ENCODE measurements at regions not wholly inside any gene's neighbourhood (a gene's known extent, or its start where the extent isn't known, plus 50 kb on each side); places are given as distances from the start of the nearest gene placed in this dataset.

DNA sequence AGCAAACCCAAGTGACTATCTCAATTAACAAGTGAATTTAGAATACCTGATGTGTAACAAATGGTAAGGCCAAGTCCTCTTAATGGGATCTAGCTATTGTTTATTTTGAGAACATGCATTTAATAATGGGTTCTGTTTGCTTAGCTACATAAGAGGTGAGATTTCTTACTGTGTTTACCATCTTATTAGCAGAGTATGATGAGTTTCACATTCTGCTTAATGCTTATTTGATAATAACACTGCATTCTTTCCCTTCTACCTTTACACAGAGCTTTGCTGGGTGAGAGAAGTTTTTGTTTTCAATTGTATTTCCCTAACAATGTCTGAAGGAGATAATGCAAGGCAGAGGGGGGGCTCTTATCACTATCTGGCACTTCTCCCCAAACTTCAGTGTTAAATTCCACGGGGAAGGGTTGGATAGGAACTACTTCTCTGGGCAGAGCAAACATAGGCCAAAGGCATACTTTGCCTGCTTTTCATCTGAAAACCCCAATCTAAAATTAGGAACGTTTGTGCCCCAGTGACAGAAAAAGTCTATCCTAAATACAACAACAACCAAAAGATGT is 129.0 kb upstream of the ATXN7L3B start:
- no peaks in the 10 kb centered on the region for H3K36me3 ChIP-seq (ENCODE audit: control insufficient read depth in 2 of 3, insufficient read depth in 3 of 3, low read length in 3 of 3)
- DNase-seq (no peak), FAIRE-seq (no peak)
- H3K9ac ChIP-seq (ENCODE audit: low read length in 3 of 3), result no peak overlapping the region
- no peaks in the 10 kb centered on the region for H3K9me3 ChIP-seq (ENCODE audit: control insufficient read depth in 2 of 3, insufficient read depth in 1 of 3, low read length in 3 of 3)
- no peak overlapping the region for H3K27ac ChIP-seq (ENCODE audit: low read depth in 2 of 2, low read length in 2 of 2)
- H3K4me3 ChIP-seq (ENCODE audit: low read length in 3 of 3), result no peak overlapping the region
- H3K4me1 ChIP-seq (ENCODE audit: control insufficient read depth in 2 of 3, insufficient read depth in 2 of 3, low read depth in 1 of 3, low read length in 3 of 3), result no peaks in the 10 kb centered on the region
- TF ChIP-seq, protein P1, sequence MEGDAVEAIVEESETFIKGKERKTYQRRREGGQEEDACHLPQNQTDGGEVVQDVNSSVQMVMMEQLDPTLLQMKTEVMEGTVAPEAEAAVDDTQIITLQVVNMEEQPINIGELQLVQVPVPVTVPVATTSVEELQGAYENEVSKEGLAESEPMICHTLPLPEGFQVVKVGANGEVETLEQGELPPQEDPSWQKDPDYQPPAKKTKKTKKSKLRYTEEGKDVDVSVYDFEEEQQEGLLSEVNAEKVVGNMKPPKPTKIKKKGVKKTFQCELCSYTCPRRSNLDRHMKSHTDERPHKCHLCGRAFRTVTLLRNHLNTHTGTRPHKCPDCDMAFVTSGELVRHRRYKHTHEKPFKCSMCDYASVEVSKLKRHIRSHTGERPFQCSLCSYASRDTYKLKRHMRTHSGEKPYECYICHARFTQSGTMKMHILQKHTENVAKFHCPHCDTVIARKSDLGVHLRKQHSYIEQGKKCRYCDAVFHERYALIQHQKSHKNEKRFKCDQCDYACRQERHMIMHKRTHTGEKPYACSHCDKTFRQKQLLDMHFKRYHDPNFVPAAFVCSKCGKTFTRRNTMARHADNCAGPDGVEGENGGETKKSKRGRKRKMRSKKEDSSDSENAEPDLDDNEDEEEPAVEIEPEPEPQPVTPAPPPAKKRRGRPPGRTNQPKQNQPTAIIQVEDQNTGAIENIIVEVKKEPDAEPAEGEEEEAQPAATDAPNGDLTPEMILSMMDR (IDR thresholded peaks at IDR 0.05; ENCODE audit: borderline replicate concordance, extremely low read depth, insufficient read depth), result no peak
- no peaks in the 10 kb centered on the region for H3K27me3 ChIP-seq (ENCODE audit: control insufficient read depth, insufficient read depth, low read length)
- intact Hi-C loops (cut with DNase I), result no loop called here

DNA sequence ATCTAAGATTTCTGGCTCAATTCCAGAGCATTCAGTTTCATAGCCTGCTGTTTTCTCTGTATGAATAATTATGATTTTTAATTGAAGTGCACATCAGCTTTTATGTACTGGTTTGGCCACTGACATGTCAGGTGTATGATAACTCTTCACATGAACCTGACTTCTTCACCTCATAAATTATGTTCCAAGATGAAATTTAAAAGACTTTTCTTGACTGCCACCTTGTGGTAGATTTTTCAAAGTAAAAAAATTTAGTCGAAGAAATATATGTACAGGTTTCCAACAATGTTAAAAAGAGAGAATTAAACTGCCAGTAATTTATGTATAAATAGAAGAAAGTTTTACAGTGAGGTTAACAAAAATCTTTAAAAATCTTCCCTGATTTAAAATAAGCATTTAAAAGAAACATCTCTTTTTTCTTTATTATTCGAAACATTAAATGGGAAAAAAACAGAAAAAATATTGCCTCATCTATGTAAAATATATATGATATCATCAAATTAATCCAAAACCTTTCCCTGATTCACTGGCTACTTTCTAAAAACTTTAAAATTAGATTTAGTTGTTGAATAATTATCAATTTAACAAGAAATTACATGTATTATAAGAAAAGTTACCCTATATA is 124.9 kb upstream of the ATXN7L3B start:
- TF ChIP-seq, protein P1 (IDR thresholded peaks at IDR 0.05; ENCODE audit: borderline replicate concordance, extremely low read depth, insufficient read depth), result no peak
- FAIRE-seq (peak; percentile 89), DNase-seq (peak in 2 of 5 donors; percentile 29 to 48)

DNA sequence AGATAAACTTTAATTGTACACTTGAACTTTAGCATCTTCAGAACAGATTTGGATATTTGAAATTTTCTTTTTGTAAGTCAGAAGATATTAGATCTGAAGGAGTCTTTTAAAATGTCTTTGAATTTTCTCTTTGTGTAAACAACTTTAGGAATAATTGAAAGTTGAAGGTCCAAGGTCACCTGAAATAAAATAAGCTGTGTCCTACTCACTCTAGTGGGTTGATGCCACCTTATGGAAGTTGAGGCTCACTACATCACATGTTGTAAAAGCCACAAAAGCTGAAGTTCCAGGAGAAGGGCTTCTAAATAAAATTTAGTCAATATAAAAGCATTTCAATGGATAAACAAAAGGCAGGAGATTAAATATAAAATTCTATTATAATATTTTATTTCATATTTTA is 122.0 kb upstream of the ATXN7L3B start:
- TF ChIP-seq, protein P1 (IDR thresholded peaks at IDR 0.05; ENCODE audit: borderline replicate concordance, extremely low read depth, insufficient read depth), result peak; percentile 38
- FAIRE-seq, result no peak

More for the DNA sequence above, 124.9 kb upstream of the ATXN7L3B start:
- H3K4me3 ChIP-seq (ENCODE audit: low read length in 3 of 3), result no peak overlapping the region
- intact Hi-C loops (cut with DNase I), result no loop called here
- no peaks in the 10 kb centered on the region for H3K4me1 ChIP-seq (ENCODE audit: control insufficient read depth in 2 of 3, insufficient read depth in 2 of 3, low read depth in 1 of 3, low read length in 3 of 3)
- H3K36me3 ChIP-seq (ENCODE audit: control insufficient read depth in 2 of 3, insufficient read depth in 3 of 3, low read length in 3 of 3), result no peaks in the 10 kb centered on the region
- H3K9ac ChIP-seq (ENCODE audit: low read length in 3 of 3), result no peak overlapping the region
- no peaks in the 10 kb centered on the region for H3K27me3 ChIP-seq (ENCODE audit: control insufficient read depth, insufficient read depth, low read length)
- H3K9me3 ChIP-seq (ENCODE audit: control insufficient read depth in 2 of 3, insufficient read depth in 1 of 3, low read length in 3 of 3), result no peaks in the 10 kb centered on the region
- no peak overlapping the region for H3K27ac ChIP-seq (ENCODE audit: low read depth in 2 of 2, low read length in 2 of 2)

More for the DNA sequence above, 122.0 kb upstream of the ATXN7L3B start:
- Histone ChIP-seq H3K27ac (ENCODE audit: low read depth in 2 of 2, low read length in 2 of 2) (no peak overlapping the region), H3K9ac (ENCODE audit: low read length in 3 of 3) (no peak overlapping the region), H3K27me3 (ENCODE audit: control insufficient read depth, insufficient read depth, low read length) (no peaks in the 10 kb centered on the region), H3K4me3 (ENCODE audit: low read length in 3 of 3) (no peak overlapping the region), H3K4me1 (ENCODE audit: control insufficient read depth in 2 of 3, insufficient read depth in 2 of 3, low read depth in 1 of 3, low read length in 3 of 3) (no peaks in the 10 kb centered on the region), H3K36me3 (ENCODE audit: control insufficient read depth in 2 of 3, insufficient read depth in 3 of 3, low read length in 3 of 3) (no peaks in the 10 kb centered on the region), H3K9me3 (ENCODE audit: control insufficient read depth in 2 of 3, insufficient read depth in 1 of 3, low read length in 3 of 3) (no peaks in the 10 kb centered on the region)
- intact Hi-C loops (cut with DNase I), result no loop called here
- DNase-seq, result peak in 2 of 5 donors; percentile 49 to 55

All from kidney (tissue), 13 donors.